AG09319 (cell line): ENCODE measurements at regions not wholly inside any gene's neighbourhood (a gene's known extent, or its start where the extent isn't known, plus 50 kb on each side); places are given as distances from the start of the nearest gene placed in this dataset.
A peak's percentile ranks its signal among the peaks of the same experiment; 100 is the strongest.

Experiments used
- DNase-seq: peaks from one replicate; pipeline ENCODE4 v3.0.0-alpha.2; 2010; ENCODE audit warnings: low read depth; ENCODE audit errors: extremely low read depth
- CTCF ChIP-seq: IDR thresholded peaks from 2 replicates; pipeline ENCODE4 v1.5.1; 2011; ENCODE audit warnings: low read depth, mild to moderate bottlenecking, inconsistent platforms, low read length, moderate library complexity

GRCh38 chr9:108012886-108013665 is 523.5 kb upstream of the KLF4 start:
- TF ChIP-seq CTCF = no peak

GRCh38 chr9:108012405-108012804 is 522.8 kb upstream of the KLF4 start:
- no peak for DNase-seq
- no peak for TF ChIP-seq CTCF

More at GRCh38 chr9:108012886-108013665, 523.5 kb upstream of the KLF4 start:
- no peak for DNase-seq

- DNase-seq = no peak
- TF ChIP-seq CTCF = no peak
Observed at GRCh38 chr9:108003526-108003925, 514.0 kb upstream of the KLF4 start.

DNA sequence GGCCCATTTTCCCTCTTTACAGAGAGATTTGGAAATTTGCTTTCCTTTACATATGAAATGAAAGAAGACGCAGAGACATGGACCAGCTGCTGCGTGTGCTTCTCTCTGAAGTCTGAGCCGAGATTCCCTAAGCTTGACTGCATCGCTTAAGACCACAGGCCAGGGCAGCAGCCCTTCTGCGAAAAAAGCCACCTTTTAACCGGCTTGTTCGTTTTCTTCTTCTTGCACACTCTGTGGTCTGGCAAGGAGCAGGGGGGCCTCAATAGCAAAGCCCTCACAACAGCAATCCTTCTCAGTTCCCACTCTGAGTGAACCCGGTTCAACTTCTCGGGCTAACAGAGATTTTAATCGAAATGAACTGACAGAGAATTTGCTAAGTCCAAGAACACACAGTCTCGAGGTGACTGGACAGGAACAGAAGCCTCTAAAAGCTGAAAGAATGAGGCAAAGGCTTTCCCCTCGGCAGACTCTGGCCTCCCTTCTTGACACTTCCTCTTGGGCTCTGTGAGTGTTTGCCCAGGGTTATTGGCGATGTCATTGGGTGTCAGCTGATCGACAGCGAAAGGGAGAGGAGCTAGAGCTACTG is 512.9 kb upstream of the KLF4 start:
- DNase-seq = peak; percentile 11
- no peak for TF ChIP-seq CTCF

- no peak for DNase-seq
- no peak for TF ChIP-seq CTCF
Observed at GRCh38 chr9:108001237-108001636, 511.7 kb upstream of the KLF4 start.

GRCh38 chr9:107999890-108000289 is 510.3 kb upstream of the KLF4 start:
- no peak for DNase-seq
- TF ChIP-seq CTCF = no peak

- TF ChIP-seq CTCF = no peak
- no peak for DNase-seq
Observed at GRCh38 chr9:107999011-107999410, 509.4 kb upstream of the KLF4 start.
